ENCODE measurements at regions not wholly inside any gene's neighbourhood (a gene's known extent, or its start where the extent isn't known, plus 50 kb on each side); places are given as distances from the start of the nearest gene placed in this dataset.
A peak's percentile ranks its signal among the peaks of the same experiment; 100 is the strongest.
"Not testable (repeated sequence)": the region's sequence is repeated elsewhere in the genome, so short reads cannot be mapped to it uniquely, and the experiment has no call there.

GRCh38 chr6:74060354-74060753, 364.4 kb downstream of the CD109 start:
- DNase-seq (ENCODE audit: low read depth): no peak

- DNase-seq (ENCODE audit: low read depth): no peak
These were observed 362.6 kb downstream of the CD109 start for GRCh38 chr6:74058606-74059005.

GRCh38 chr6:74057326-74057725, 361.3 kb downstream of the CD109 start:
- no peak for DNase-seq (ENCODE audit: low read depth)

- no peak for DNase-seq (ENCODE audit: low read depth)
These were observed 358.2 kb downstream of the CD109 start for GRCh38 chr6:74054190-74054589.

- no peak for DNase-seq (ENCODE audit: low read depth)
These were observed 354.9 kb downstream of the CD109 start for GRCh38 chr6:74050921-74051320.

- DNase-seq (ENCODE audit: low read depth): no peak
These were observed 352.4 kb downstream of the CD109 start for GRCh38 chr6:74048387-74048786.

GRCh38 chr6:74044417-74045096, 348.6 kb downstream of the CD109 start:
- DNase-seq (ENCODE audit: low read depth): peak; percentile 43

- DNase-seq (ENCODE audit: low read depth): no peak
These were observed 345.4 kb downstream of the CD109 start for GRCh38 chr6:74041420-74041819.

- DNase-seq (ENCODE audit: low read depth): peak; percentile 51
These were observed 322.8 kb downstream of the CD109 start for GRCh38 chr6:74018825-74019224.

GRCh38 chr6:74015427-74015826, 319.4 kb downstream of the CD109 start:
- DNase-seq (ENCODE audit: low read depth): no peak

- DNase-seq (ENCODE audit: low read depth): no peak
These were observed 304.9 kb downstream of the CD109 start for GRCh38 chr6:74000666-74001490.

- DNase-seq (ENCODE audit: low read depth): not testable (repeated sequence)
These were observed 294.7 kb downstream of the CD109 start for GRCh38 chr6:73990609-73991238.

- no peak for DNase-seq (ENCODE audit: low read depth)
These were observed 293.4 kb downstream of the CD109 start for GRCh38 chr6:73989428-73989827.

GRCh38 chr6:73985891-73986290, 289.9 kb downstream of the CD109 start:
- DNase-seq (ENCODE audit: low read depth): peak; percentile 23

GRCh38 chr6:73984571-73985210, 288.7 kb downstream of the CD109 start:
- no peak for DNase-seq (ENCODE audit: low read depth)

- no peak for DNase-seq (ENCODE audit: low read depth)
These were observed 287.4 kb downstream of the CD109 start for GRCh38 chr6:73983367-73983766.

- DNase-seq (ENCODE audit: low read depth): no peak
These were observed 284.1 kb downstream of the CD109 start for GRCh38 chr6:73980096-73980495.

GRCh38 chr6:73978330-73978729, 282.3 kb downstream of the CD109 start:
- DNase-seq (ENCODE audit: low read depth): no peak

GRCh38 chr6:73972518-73972917, 276.5 kb downstream of the CD109 start:
- not testable (repeated sequence) for DNase-seq (ENCODE audit: low read depth)

GRCh38 chr6:73969971-73970970, 274.3 kb downstream of the CD109 start:
- DNase-seq (ENCODE audit: low read depth): peak; percentile 71

Data from HT1080 (cell line).